HEK293T (cell line): ENCODE measurements at regions not wholly inside any gene's neighbourhood (a gene's known extent, or its start where the extent isn't known, plus 50 kb on each side); places are given as distances from the start of the nearest gene placed in this dataset.

Experiments
- CTCF ChIA-PET: fragments of 350-600 bp; formaldehyde crosslinking; extraction: SDS; loops from one replicate; lab custom pipeline; 2021; ENCODE audit warnings: antibody characterized with exemption, inconsistent platforms; lab: Yijun Ruan, JAX
- POLR2A ChIA-PET: fragments of 350-600 bp; formaldehyde crosslinking; extraction: SDS; loops from one replicate; lab custom pipeline; 2020; ENCODE audit warnings: antibody characterized with exemption, inconsistent platforms; lab: Yijun Ruan, JAX
- DNase-seq: peaks from one replicate; pipeline ENCODE4 v3.0.0; 2012; ENCODE audit warnings: mixed read lengths; ENCODE audit errors: extremely low spot score
- ARNT ChIP-seq: fragments of 450-650 bp; IDR thresholded peaks from 2 replicates; pipeline ENCODE4 v1.6.1; 2017; ENCODE audit warnings: mild to moderate bottlenecking
- BHLHE40 ChIP-seq: fragments of 450-650 bp; IDR thresholded peaks from 2 replicates; pipeline ENCODE4 v1.6.1; 2016; ENCODE audit warnings: mild to moderate bottlenecking, moderate library complexity, borderline replicate concordance
- CTBP1 ChIP-seq: fragments of 450-650 bp; IDR thresholded peaks from 2 replicates; pipeline ENCODE4 v1.6.1; 2016; ENCODE audit warnings: borderline replicate concordance
- ELF4 ChIP-seq: fragments of 450-650 bp; IDR thresholded peaks from 2 replicates; pipeline ENCODE4 v1.6.1; 2017; ENCODE audit warnings: antibody characterized with exemption
- FOXA1 ChIP-seq: fragments of 450-650 bp; IDR thresholded peaks from 2 replicates; pipeline ENCODE4 v1.6.1; 2016; ENCODE audit warnings: mild to moderate bottlenecking
- FOXK2 ChIP-seq: fragments of 450-650 bp; IDR thresholded peaks from 2 replicates; pipeline ENCODE4 v1.6.1; 2016; ENCODE audit warnings: mild to moderate bottlenecking
- FOXM1 ChIP-seq: fragments of 450-650 bp; IDR thresholded peaks from 2 replicates; pipeline ENCODE4 v1.6.1; 2017; ENCODE audit warnings: mild to moderate bottlenecking, borderline replicate concordance
- HDGF ChIP-seq: fragments of 450-650 bp; IDR thresholded peaks from 2 replicates; pipeline ENCODE4 v1.6.1; 2017; ENCODE audit warnings: antibody characterized with exemption, borderline replicate concordance
- L3MBTL2 ChIP-seq: fragments of 450-650 bp; conservative IDR thresholded peaks from 2 replicates; pipeline ENCODE4 v1.6.1; 2016; ENCODE audit warnings: mild to moderate bottlenecking
- LEF1 ChIP-seq: fragments of 450-650 bp; IDR thresholded peaks from 2 replicates; pipeline ENCODE4 v1.6.1; 2017; ENCODE audit warnings: mild to moderate bottlenecking, borderline replicate concordance
- NFRKB ChIP-seq: fragments of 450-650 bp; IDR thresholded peaks from 2 replicates; pipeline ENCODE4 v1.6.1; 2016; ENCODE audit warnings: mild to moderate bottlenecking, moderate library complexity
- PKNOX1 ChIP-seq: fragments of 450-650 bp; IDR thresholded peaks from 2 replicates; pipeline ENCODE4 v1.6.1; 2016
- SP1 ChIP-seq: fragments of 450-650 bp; IDR thresholded peaks from 2 replicates; pipeline ENCODE4 v1.6.1; 2017
- SUZ12 ChIP-seq: fragments of 450-650 bp; IDR thresholded peaks from 2 replicates; pipeline ENCODE4 v1.6.1; 2016; ENCODE audit warnings: mild to moderate bottlenecking
- TARDBP ChIP-seq: fragments of 450-650 bp; IDR thresholded peaks from 2 replicates; pipeline ENCODE4 v1.6.1; 2016
- ZNF384 ChIP-seq: fragments of 450-650 bp; IDR thresholded peaks from 2 replicates; pipeline ENCODE4 v1.6.1; 2016

GRCh38 chr11:91258876-91259275 lies 965.7 kb upstream of the FAT3 start:
- POLR2A ChIA-PET, result no interaction called here
- no peak for DNase-seq
- CTCF ChIA-PET, result no interaction called here
- TF ChIP-seq FOXK2, result no peak

- CTCF ChIA-PET, result no interaction called here
- DNase-seq, result no peak
- no peak for TF ChIP-seq SUZ12
- no peak for TF ChIP-seq BHLHE40
- no peak for TF ChIP-seq FOXA1
- TF ChIP-seq FOXK2, result no peak
- no peak for TF ChIP-seq TARDBP
- TF ChIP-seq ARNT, result no peak
- no peak for TF ChIP-seq HDGF
- TF ChIP-seq NFRKB, result no peak
- no peak for TF ChIP-seq SP1
- TF ChIP-seq CTBP1, result no peak
- no peak for TF ChIP-seq FOXM1
- TF ChIP-seq L3MBTL2, result no peak
- no peak for TF ChIP-seq ZNF384
- TF ChIP-seq ELF4, result no peak
- TF ChIP-seq PKNOX1, result no peak
- TF ChIP-seq LEF1, result no peak
- POLR2A ChIA-PET, result no interaction called here
These were observed 967.0 kb upstream of the FAT3 start for GRCh38 chr11:91257667-91258066.

GRCh38 chr11:91248199-91248807 lies 976.3 kb upstream of the FAT3 start:
- peak; percentile 13 for DNase-seq
- ChIA-PET CTCF (interaction anchor here (0.6 to 1.0 kb wide), 3 partner anchors 16 to 114 kb away, joined by 3 to 4 read pairs (median 3); no protein-coding TSS in a partner anchor), POLR2A (no interaction called here)
- TF ChIP-seq L3MBTL2 (no peak), CTBP1 (no peak), ARNT (no peak), FOXA1 (no peak), NFRKB (no peak), SUZ12 (no peak), PKNOX1 (no peak), TARDBP (no peak), FOXK2 (no peak), ELF4 (no peak), FOXM1 (no peak), BHLHE40 (no peak), LEF1 (no peak), SP1 (no peak), HDGF (no peak), ZNF384 (no peak)

GRCh38 chr11:91247009-91247735 lies 977.4 kb upstream of the FAT3 start:
- TF ChIP-seq TARDBP (no peak), LEF1 (no peak), PKNOX1 (no peak), L3MBTL2 (no peak), HDGF (no peak), FOXA1 (no peak), ARNT (no peak), SP1 (no peak), ELF4 (no peak), FOXM1 (no peak), NFRKB (no peak), CTBP1 (no peak), SUZ12 (no peak), BHLHE40 (no peak), ZNF384 (no peak), FOXK2 (no peak)
- DNase-seq, result no peak
- CTCF ChIA-PET, result interaction anchor here (0.6 to 0.9 kb wide), 2 partner anchors 11 to 91 kb away, joined by 3 to 4 read pairs; no protein-coding TSS in a partner anchor
- POLR2A ChIA-PET, result no interaction called here

- no peak for TF ChIP-seq FOXK2
- no peak for TF ChIP-seq CTBP1
- no peak for TF ChIP-seq TARDBP
- no peak for TF ChIP-seq ARNT
- no peak for TF ChIP-seq LEF1
- TF ChIP-seq SUZ12, result no peak
- TF ChIP-seq FOXA1, result no peak
- TF ChIP-seq SP1, result no peak
- no peak for TF ChIP-seq ZNF384
- TF ChIP-seq PKNOX1, result no peak
- no peak for TF ChIP-seq BHLHE40
- no peak for TF ChIP-seq FOXM1
- TF ChIP-seq ELF4, result no peak
- ChIA-PET CTCF (no interaction called here), POLR2A (no interaction called here)
- no peak for DNase-seq
These were observed 979.7 kb upstream of the FAT3 start for GRCh38 chr11:91244912-91245311.
